T-cell (primary cell): ENCODE measurements at regions not wholly inside any gene's neighbourhood (a gene's known extent, or its start where the extent isn't known, plus 50 kb on each side); places are given as distances from the start of the nearest gene placed in this dataset.

Experiments
- ATAC-seq, 4 experiments: fragments of 200-7000 bp in 3 of 4; fragments of 150-1000 bp in 1 of 4; cut with Tn5 transposase; replicated peaks in 1 of 4; 1 replicate in 3 of 4; 2 replicates in 1 of 4; pipeline ENCODE4 v1.10.0; 2021; ENCODE audit warnings: moderate library complexity in 3 of 4, mild to moderate bottlenecking in 2 of 4, moderate number of reproducible peaks in 1 of 4
- CTCF ChIA-PET, 2 donors: fragments of 300-600 bp; sonication (Branson Sonifier 250); formaldehyde crosslinking; loops; one replicate each; lab custom pipeline; 2022; ENCODE audit warnings: antibody characterized with exemption in 2 of 2; lab: Charles Lee
- POLR2A ChIA-PET, 2 donors: fragments of 300-600 bp; sonication (Branson Sonifier 250); formaldehyde crosslinking; loops; one replicate each; lab custom pipeline; 2022; ENCODE audit warnings: antibody characterized with exemption in 2 of 2; lab: Charles Lee
- DNase-seq, 35 experiments: peaks; one replicate each; pipeline versions ENCODE4 v3.0.0 to v3.0.0-alpha.2; 2013 to 2023
- H3K27ac ChIP-seq: one replicate; pipeline ENCODE4 v1.5.1; 2013; ENCODE audit warnings: low read length
- H3K27me3 ChIP-seq, 2 experiments: replicated peaks in 1 of 2; 1 replicate in 1 of 2; 2 replicates in 1 of 2; pipeline versions ENCODE4 v1.6.1 to v1.7.0; 2013; ENCODE audit warnings: low read length in 1 of 2, mixed read lengths in 1 of 2; ENCODE audit not compliant: control insufficient read depth in 2 of 2, insufficient read depth in 2 of 2; ENCODE audit errors: extremely low read depth in 1 of 2
- H3K36me3 ChIP-seq, 2 donors: 1 replicate in 1 of 2; 2 replicates in 1 of 2; pipeline versions ENCODE4 v1.6.1 to v1.7.0; 2013; ENCODE audit warnings: low read length in 1 of 2; ENCODE audit not compliant: control insufficient read depth in 2 of 2, insufficient read depth in 1 of 2; ENCODE audit errors: extremely low read depth in 1 of 2
- H3K4me1 ChIP-seq, 2 experiments: 1 replicate in 1 of 2; 2 replicates in 1 of 2; pipeline versions ENCODE4 v1.6.1 to v1.7.0; 2013; ENCODE audit warnings: low read length in 2 of 2, mixed read lengths in 1 of 2; ENCODE audit not compliant: insufficient read depth in 2 of 2, control insufficient read depth in 1 of 2; ENCODE audit errors: extremely low read depth in 1 of 2
- H3K4me3 ChIP-seq, 2 donors: 1 replicate in 1 of 2; 2 replicates in 1 of 2; pipeline versions ENCODE4 v1.5.1 to v1.7.0; 2013; ENCODE audit warnings: mild to moderate bottlenecking in 2 of 2, low read length in 1 of 2, moderate library complexity in 1 of 2; ENCODE audit not compliant: control insufficient read depth in 1 of 2; ENCODE audit errors: extremely low read depth in 1 of 2
- H3K9me3 ChIP-seq: 2 replicates; pipeline ENCODE4 v1.7.0; 2013
- H3K27ac Mint-ChIP-seq, 2 donors: one replicate each; pipeline ENCODE4 v1.8.0; 2020 to 2021; ENCODE audit warnings: mild to moderate bottlenecking in 2 of 2, mixed read lengths in 2 of 2
- H3K27me3 Mint-ChIP-seq, 2 donors: one replicate each; pipeline ENCODE4 v1.8.0; 2021 to 2022; ENCODE audit warnings: mixed read lengths in 2 of 2
- H3K36me3 Mint-ChIP-seq: one replicate; pipeline ENCODE4 v1.8.0; 2021; ENCODE audit warnings: mixed read lengths
- H3K4me1 Mint-ChIP-seq, 3 donors: one replicate each; pipeline ENCODE4 v1.8.0; 2020 to 2022; ENCODE audit warnings: mixed read lengths in 3 of 3, mild to moderate bottlenecking in 1 of 3
- H3K4me3 Mint-ChIP-seq, 3 donors: one replicate each; pipeline ENCODE4 v1.8.0; 2020 to 2022; ENCODE audit warnings: mild to moderate bottlenecking in 3 of 3, mixed read lengths in 3 of 3, moderate library complexity in 3 of 3
- H3K9me3 Mint-ChIP-seq, 3 donors: one replicate each; pipeline ENCODE4 v1.8.0; 2020 to 2022; ENCODE audit warnings: mixed read lengths in 3 of 3
- WGBS: methylation state at CpG from one replicate; pipeline ENCODE4 v1.1.5; 2013; ENCODE audit warnings: missing lambda C conversion rate; ENCODE audit not compliant: insufficient coverage; 5-methylcytosine and 5-hydroxymethylcytosine counted together

GRCh38 chr7:50867034-50867356 is 84.3 kb upstream of the GRB10 start:
- no peak for DNase-seq
- H3K27ac ChIP-seq, result no peak overlapping the region
- H3K4me1 Mint-ChIP-seq, result no peaks in the 10 kb centered on the region

GRCh38 chr7:50866343-50867033 is 83.8 kb upstream of the GRB10 start:
- no peak overlapping the region for H3K27ac ChIP-seq
- no peak overlapping the region for H3K4me3 ChIP-seq
- H3K36me3 Mint-ChIP-seq, result no peaks in the 10 kb centered on the region
- ChIA-PET CTCF (no interaction called here), POLR2A (no interaction called here)
- peaks cover 4 to 9% of the 10 kb centered on the region in 2 donors for H3K27me3 Mint-ChIP-seq
- no peaks in the 10 kb centered on the region for H3K9me3 Mint-ChIP-seq
- ATAC-seq (no peak), DNase-seq (no peak)
- H3K27me3 ChIP-seq, result peaks cover 0 to 5% of the 10 kb centered on the region in 2 experiments
- H3K4me1 ChIP-seq, result no peaks in the 10 kb centered on the region
- no peaks in the 10 kb centered on the region for H3K9me3 ChIP-seq
- no peak overlapping the region for H3K4me3 Mint-ChIP-seq
- H3K27ac Mint-ChIP-seq, result no peak overlapping the region
- no peaks in the 10 kb centered on the region for H3K36me3 ChIP-seq
- 74% methylated on average over 2 of the region's 11 CpGs for WGBS
- H3K4me1 Mint-ChIP-seq, result no peaks in the 10 kb centered on the region

More at GRCh38 chr7:50867034-50867356, 84.3 kb upstream of the GRB10 start:
- Mint-ChIP-seq H3K9me3 (no peaks in the 10 kb centered on the region), H3K27ac (no peak overlapping the region), H3K4me3 (no peak overlapping the region), H3K36me3 (no peaks in the 10 kb centered on the region), H3K27me3 (peaks cover 9% of the 10 kb centered on the region in 2 donors)
- no peaks in the 10 kb centered on the region for H3K4me1 ChIP-seq
- H3K4me3 ChIP-seq, result no peak overlapping the region
- no peaks in the 10 kb centered on the region for H3K9me3 ChIP-seq
- WGBS, result no CpG with 5 or more reads among the region's 4 CpGs
- ChIA-PET POLR2A (no interaction called here), CTCF (no interaction called here)
- ATAC-seq, result no peak
- no peaks in the 10 kb centered on the region for H3K36me3 ChIP-seq
- H3K27me3 ChIP-seq, result peaks cover 0 to 5% of the 10 kb centered on the region in 2 experiments

GRCh38 chr7:50865450-50865849 is 82.8 kb upstream of the GRB10 start:
- H3K9me3 Mint-ChIP-seq, result no peaks in the 10 kb centered on the region
- no peaks in the 10 kb centered on the region for H3K9me3 ChIP-seq
- POLR2A ChIA-PET, result interaction anchor here in 1 of 2 donors (0.6 kb wide), 1 partner anchor 20 kb away, joined by 4 read pairs; no protein-coding TSS in a partner anchor
- H3K4me1 Mint-ChIP-seq, result no peaks in the 10 kb centered on the region
- H3K36me3 Mint-ChIP-seq, result no peaks in the 10 kb centered on the region
- H3K4me1 ChIP-seq, result no peaks in the 10 kb centered on the region
- peaks cover 0 to 5% of the 10 kb centered on the region in 2 experiments for H3K27me3 ChIP-seq
- DNase-seq (no peak), ATAC-seq (no peak)
- no peak overlapping the region for H3K4me3 Mint-ChIP-seq
- H3K27ac Mint-ChIP-seq, result no peak overlapping the region
- no peaks in the 10 kb centered on the region for H3K36me3 ChIP-seq
- WGBS, result 43% methylated on average over 1 of the region's 5 CpGs
- CTCF ChIA-PET, result no interaction called here
- no peak overlapping the region for H3K4me3 ChIP-seq
- H3K27ac ChIP-seq, result no peak overlapping the region
- H3K27me3 Mint-ChIP-seq, result peaks cover 0 to 3% of the 10 kb centered on the region in 2 donors

GRCh38 chr7:50864694-50865093 is 82.0 kb upstream of the GRB10 start:
- no peaks in the 10 kb centered on the region for H3K36me3 Mint-ChIP-seq
- POLR2A ChIA-PET, result no interaction called here
- ATAC-seq, result no peak
- peaks cover 0 to 3% of the 10 kb centered on the region in 2 donors for H3K27me3 Mint-ChIP-seq
- H3K27me3 ChIP-seq, result peaks cover 0 to 5% of the 10 kb centered on the region in 2 experiments
- no peaks in the 10 kb centered on the region for H3K9me3 Mint-ChIP-seq
- H3K9me3 ChIP-seq, result no peaks in the 10 kb centered on the region
- no peak for DNase-seq
- no peaks in the 10 kb centered on the region for H3K4me1 ChIP-seq
- no CpG with 5 or more reads among the region's 4 CpGs for WGBS
- CTCF ChIA-PET, result no interaction called here
- H3K4me3 ChIP-seq, result no peak overlapping the region
- H3K27ac ChIP-seq, result no peak overlapping the region
- no peak overlapping the region for H3K27ac Mint-ChIP-seq
- no peak overlapping the region for H3K4me3 Mint-ChIP-seq
- H3K36me3 ChIP-seq, result no peaks in the 10 kb centered on the region
- H3K4me1 Mint-ChIP-seq, result no peaks in the 10 kb centered on the region

GRCh38 chr7:50863053-50863452 is 80.4 kb upstream of the GRB10 start:
- ChIA-PET CTCF (no interaction called here), POLR2A (no interaction called here)
- Mint-ChIP-seq H3K4me1 (no peaks in the 10 kb centered on the region), H3K36me3 (no peaks in the 10 kb centered on the region), H3K27me3 (peaks cover 0 to 3% of the 10 kb centered on the region in 2 donors), H3K4me3 (no peak overlapping the region), H3K27ac (no peak overlapping the region), H3K9me3 (no peaks in the 10 kb centered on the region)
- Histone ChIP-seq H3K36me3 (no peaks in the 10 kb centered on the region), H3K4me1 (no peaks in the 10 kb centered on the region), H3K4me3 (no peak overlapping the region), H3K9me3 (no peaks in the 10 kb centered on the region), H3K27me3 (peaks cover 0 to 12% of the 10 kb centered on the region in 2 experiments), H3K27ac (no peak overlapping the region)
- DNase-seq (no peak), ATAC-seq (no peak)
- 43% methylated on average over 3 of the region's 3 CpGs for WGBS

- Mint-ChIP-seq H3K27ac (no peak overlapping the region), H3K9me3 (no peaks in the 10 kb centered on the region), H3K27me3 (peaks cover 0 to 3% of the 10 kb centered on the region in 2 donors), H3K4me1 (no peaks in the 10 kb centered on the region), H3K36me3 (no peaks in the 10 kb centered on the region), H3K4me3 (no peak overlapping the region)
- no peaks in the 10 kb centered on the region for H3K4me1 ChIP-seq
- no peak overlapping the region for H3K27ac ChIP-seq
- no peaks in the 10 kb centered on the region for H3K9me3 ChIP-seq
- no peaks in the 10 kb centered on the region for H3K36me3 ChIP-seq
- CTCF ChIA-PET, result no interaction called here
- no peak overlapping the region for H3K4me3 ChIP-seq
- ATAC-seq, result no peak
- H3K27me3 ChIP-seq, result peaks cover 0 to 10% of the 10 kb centered on the region in 2 experiments
- no peak for DNase-seq
- POLR2A ChIA-PET, result no interaction called here
- WGBS, result no CpG with 5 or more reads among the region's 1 CpG
Observed at GRCh38 chr7:50862302-50862701, 79.6 kb upstream of the GRB10 start.
